Psoas muscle (tissue), 7 donors: ENCODE measurements at regions not wholly inside any gene's neighbourhood (a gene's known extent, or its start where the extent isn't known, plus 50 kb on each side); places are given as distances from the start of the nearest gene placed in this dataset.

Experiments used
- ATAC-seq, 4 donors: fragments of 200-7000 bp; cut with Tn5 transposase; one replicate each; pipeline ENCODE4 v1.9.1; 2020; ENCODE audit warnings: moderate library complexity in 3 of 4, mild to moderate bottlenecking in 2 of 4
- DNase-seq, 2 donors: peaks; one replicate each; pipeline ENCODE4 v3.0.0-alpha.2; 2020
- H3K27ac ChIP-seq: fragments of 200-600 bp; one replicate; pipeline ENCODE4 v1.8.0; 2022
- H3K27me3 ChIP-seq, 3 donors: fragments of 200-600 bp in 1 of 3; one replicate each; pipeline versions ENCODE4 v1.6.1 to v1.8.0; 2013 to 2022; ENCODE audit warnings: low read length in 2 of 3, mild to moderate bottlenecking in 2 of 3, moderate library complexity in 1 of 3; ENCODE audit not compliant: insufficient read depth in 3 of 3
- H3K36me3 ChIP-seq, 2 donors: fragments of 200-600 bp in 1 of 2; one replicate each; pipeline versions ENCODE4 v1.6.1 to v1.8.0; 2013 to 2022; ENCODE audit warnings: low read depth in 1 of 2, mild to moderate bottlenecking in 1 of 2, moderate library complexity in 1 of 2; ENCODE audit not compliant: insufficient read depth in 1 of 2
- H3K4me1 ChIP-seq: fragments of 200-600 bp; one replicate; pipeline ENCODE4 v1.8.0; 2022
- H3K4me3 ChIP-seq: fragments of 200-600 bp; one replicate; pipeline ENCODE4 v1.8.0; 2022; ENCODE audit warnings: mild to moderate bottlenecking
- H3K9me3 ChIP-seq: fragments of 200-600 bp; one replicate; pipeline ENCODE4 v1.8.0; 2022
- CTCF ChIP-seq: fragments of 200-600 bp; IDR thresholded peaks from one replicate; pipeline ENCODE4 v1.8.0; 2022; ENCODE audit warnings: antibody characterized with exemption
- WGBS, 3 donors: extraction: QIAGEN DNeasy Blood & Tissue Kit; methylation state at CpG; one replicate each; pipeline versions ENCODE4 v1.1.6 to v1.1.7; 2013; 5-methylcytosine and 5-hydroxymethylcytosine counted together
- intact Hi-C, 2 donors: fragments of 100-400 bp; cut with DNase I; formaldehyde crosslinking; loops; one replicate each; pipeline versions ENCODE4 v1.11.0 to v1.14.2; 2022
- donor health status: healthy with polysubstance abuse.
- donor health status: DM: no; HTN: no; CAD: no; lungs with moderate emphysema.
- donor health status: Bipolar disorder and iron deficiency.
- donor health status: healthy.
- donor health status: DM: yes; HTN: yes; CAD: no.
- donor health status: DM: no; HTN: no; CAD: no.
- donor health status: DM: yes; HTN: yes; CAD: no.

GRCh38 chr10:117876210-117876609 lies 170.5 kb downstream of the RAB11FIP2 start:
- intact Hi-C loops: no loop called here
- Histone ChIP-seq H3K27ac (no peak overlapping the region), H3K9me3 (no peaks in the 10 kb centered on the region), H3K27me3 (no peaks in the 10 kb centered on the region), H3K4me3 (no peak overlapping the region), H3K4me1 (no peaks in the 10 kb centered on the region), H3K36me3 (no peaks in the 10 kb centered on the region)
- ATAC-seq (no peak), DNase-seq (no peak)
- TF ChIP-seq CTCF: no peak
- WGBS, 3 donors: 56 to 64% (median 56%) methylated on average over 2 of the region's 2 CpGs

GRCh38 chr10:117878626-117879025 lies 168.1 kb downstream of the RAB11FIP2 start:
- intact Hi-C loops: no loop called here

GRCh38 chr10:117884093-117884492 lies 162.6 kb downstream of the RAB11FIP2 start:
- Histone ChIP-seq H3K9me3 (no peaks in the 10 kb centered on the region), H3K27ac (no peak overlapping the region), H3K36me3 (no peaks in the 10 kb centered on the region), H3K4me1 (no peaks in the 10 kb centered on the region), H3K27me3 (no peaks in the 10 kb centered on the region), H3K4me3 (no peak overlapping the region)
- WGBS, 3 donors: 63 to 71% (median 70%) methylated on average over 4 of the region's 4 CpGs
- TF ChIP-seq CTCF: no peak
- ATAC-seq (no peak), DNase-seq (no peak)
- intact Hi-C loops: no loop called here

More at GRCh38 chr10:117878626-117879025, 168.1 kb downstream of the RAB11FIP2 start:
- no peaks in the 10 kb centered on the region for H3K9me3 ChIP-seq
- no peak overlapping the region for H3K27ac ChIP-seq
- H3K36me3 ChIP-seq: no peaks in the 10 kb centered on the region
- 80 to 86% (median 85%) methylated on average over 5 of the region's 5 CpGs for WGBS, 3 donors
- no peaks in the 10 kb centered on the region for H3K27me3 ChIP-seq
- ATAC-seq (no peak), DNase-seq (no peak)
- no peaks in the 10 kb centered on the region for H3K4me1 ChIP-seq
- no peak overlapping the region for H3K4me3 ChIP-seq
- no peak for TF ChIP-seq CTCF

- no peak for DNase-seq
- TF ChIP-seq CTCF: no peak
- H3K9me3 ChIP-seq: no peaks in the 10 kb centered on the region
- ATAC-seq: no peak
- intact Hi-C loops: no loop called here
- no peaks in the 10 kb centered on the region for H3K27me3 ChIP-seq
- 55 to 74% (median 59%) methylated on average over 6 of the region's 6 CpGs for WGBS, 3 donors
- H3K36me3 ChIP-seq: no peaks in the 10 kb centered on the region
- H3K4me1 ChIP-seq: no peaks in the 10 kb centered on the region
- H3K27ac ChIP-seq: no peak overlapping the region
- H3K4me3 ChIP-seq: no peak overlapping the region
Measured at GRCh38 chr10:117884592-117884991, 162.1 kb downstream of the RAB11FIP2 start.

GRCh38 chr10:117885206-117885829 lies 161.4 kb downstream of the RAB11FIP2 start:
- no peak overlapping the region for H3K4me3 ChIP-seq
- ATAC-seq (no peak), DNase-seq (no peak)
- no peaks in the 10 kb centered on the region for H3K4me1 ChIP-seq
- no peak for TF ChIP-seq CTCF
- no peaks in the 10 kb centered on the region for H3K27me3 ChIP-seq
- H3K36me3 ChIP-seq: no peaks in the 10 kb centered on the region
- 63 to 68% (median 66%) methylated on average over 14 of the region's 14 CpGs for WGBS, 3 donors
- no peaks in the 10 kb centered on the region for H3K9me3 ChIP-seq
- intact Hi-C loops: no loop called here
- H3K27ac ChIP-seq: no peak overlapping the region
